Endothelial cell of umbilical vein (primary cell): ENCODE measurements at regions not wholly inside any gene's neighbourhood (a gene's known extent, or its start where the extent isn't known, plus 50 kb on each side); places are given as distances from the start of the nearest gene placed in this dataset.

Source experiments
- BruUV-seq: library from RNA; stranded (reverse); fragments of 400-500 nt; replicated peaks from 2 replicates; lab custom pipeline; 2021; lab: Mats Ljungman, UMichigan
- CTCF ChIA-PET: fragments of 300-600, 350-600 bp; sonication (Branson Sonifier 250); formaldehyde crosslinking; loops from one replicate; lab custom pipeline; 2021; ENCODE audit warnings: antibody characterized with exemption, inconsistent platforms; lab: Charles Lee
- POLR2A ChIA-PET: fragments of 300-600, 350-600 bp; sonication (Branson Sonifier 250); formaldehyde crosslinking; loops from one replicate; lab custom pipeline; 2021; ENCODE audit warnings: antibody characterized with exemption, inconsistent platforms; lab: Charles Lee
- DNase-seq: peaks from one replicate; pipeline ENCODE4 v3.0.0-alpha.2; 2011; ENCODE audit warnings: low read depth, low spot score
- FAIRE-seq: peaks from 2 replicates; lab custom pipeline; 2011; peaks lifted over from hg19 to GRCh38; lab: Jason Lieb, UNC
- H2AFZ ChIP-seq: 2 replicates; pipeline ENCODE4 v1.6.0; 2012; ENCODE audit warnings: low read depth, low read length, control low read depth, inconsistent platforms
- H3K27ac ChIP-seq: 2 replicates; pipeline ENCODE4 v1.5.1; 2011; ENCODE audit warnings: low read depth, mild to moderate bottlenecking, control low read depth, low read length, moderate library complexity; ENCODE audit not compliant: insufficient read depth
- H3K27me3 ChIP-seq, 2 experiments: 2 replicates each; pipeline versions ENCODE4 v1.6.0 to v1.6.1; 2011; ENCODE audit warnings: low read length in 2 of 2, mixed read lengths in 1 of 2; ENCODE audit not compliant: control insufficient read depth in 2 of 2, insufficient read depth in 2 of 2
- H3K36me3 ChIP-seq, 2 experiments: 2 replicates in 1 of 2; 3 replicates in 1 of 2; pipeline ENCODE4 v1.5.1; 2011; ENCODE audit warnings: low read length in 2 of 2, mild to moderate bottlenecking in 1 of 2, moderate library complexity in 1 of 2; ENCODE audit not compliant: control insufficient read depth in 2 of 2, insufficient read depth in 2 of 2; ENCODE audit errors: extremely low read depth in 1 of 2
- H3K4me1 ChIP-seq: 3 replicates; pipeline ENCODE4 v1.5.1; 2011; ENCODE audit warnings: mild to moderate bottlenecking, low read length; ENCODE audit not compliant: control insufficient read depth, insufficient read depth; ENCODE audit errors: extremely low read depth
- H3K4me2 ChIP-seq: 2 replicates; pipeline ENCODE4 v1.6.1; 2011; ENCODE audit warnings: low read length, control low read depth, mixed read lengths; ENCODE audit not compliant: insufficient read depth
- H3K4me3 ChIP-seq, 3 experiments: fragments of 200-600 bp in 1 of 3; sonication (generic), shearing (Covaris generic) in 1 of 3; replicated peaks in 1 of 3; 2 replicates each; pipeline ENCODE4 v1.5.1; 2011 to 2016; ENCODE audit warnings: control low read depth in 3 of 3, low read length in 3 of 3, mild to moderate bottlenecking in 2 of 3, inconsistent platforms in 1 of 3, low read depth in 1 of 3, moderate library complexity in 1 of 3; ENCODE audit not compliant: insufficient read depth in 1 of 3
- H3K79me2 ChIP-seq: 2 replicates; pipeline ENCODE4 v1.6.0; 2012; ENCODE audit warnings: low read length, inconsistent platforms; ENCODE audit not compliant: control insufficient read depth, insufficient read depth
- H3K9ac ChIP-seq: replicated peaks from 2 replicates; pipeline ENCODE3; 2011; ENCODE audit warnings: low read length, control low read depth; ENCODE audit not compliant: insufficient read depth; ENCODE audit errors: extremely low read depth
- H3K9me1 ChIP-seq: replicated peaks from 3 replicates; pipeline ENCODE4 v1.6.0; 2011; ENCODE audit warnings: mild to moderate bottlenecking, low read length; ENCODE audit not compliant: control insufficient read depth, insufficient read depth; ENCODE audit errors: extremely low read depth
- H3K9me3 ChIP-seq: replicated peaks from 2 replicates; pipeline ENCODE4 v1.5.1; 2012; ENCODE audit warnings: low read length, inconsistent platforms; ENCODE audit not compliant: control insufficient read depth, insufficient read depth
- H4K20me1 ChIP-seq: replicated peaks from 2 replicates; pipeline ENCODE3; 2011; ENCODE audit warnings: mild to moderate bottlenecking, low read length; ENCODE audit not compliant: control insufficient read depth, insufficient read depth; ENCODE audit errors: extremely low read depth
- CTCF ChIP-seq, 2 donors: IDR thresholded peaks; 1 replicate in 1 of 2; 2 replicates in 1 of 2; pipeline ENCODE4 v1.5.1; 2011; ENCODE audit warnings: low read length in 2 of 2, mild to moderate bottlenecking in 2 of 2, moderate library complexity in 2 of 2, control low read depth in 1 of 2, inconsistent platforms in 1 of 2, low read depth in 1 of 2; ENCODE audit not compliant: insufficient read depth in 1 of 2; ENCODE audit errors: extremely low read depth in 1 of 2
- EZH2 ChIP-seq: IDR thresholded peaks from 2 replicates; pipeline ENCODE4 v1.6.1; 2012; ENCODE audit warnings: borderline replicate concordance, low read depth, mild to moderate bottlenecking, moderate library complexity, low read length, inconsistent platforms; ENCODE audit not compliant: severe bottlenecking
- FOS ChIP-seq: IDR thresholded peaks from 2 replicates; pipeline ENCODE4 v1.6.1; 2011; ENCODE audit warnings: mild to moderate bottlenecking, low read length, moderate library complexity, borderline replicate concordance; ENCODE audit not compliant: insufficient read depth
- GATA2 ChIP-seq: IDR thresholded peaks from 2 replicates; pipeline ENCODE4 v1.7.0; 2011; ENCODE audit warnings: low read depth, mild to moderate bottlenecking, moderate library complexity, mixed read lengths, low read length; ENCODE audit not compliant: insufficient read length, insufficient read depth
- JUN ChIP-seq: IDR thresholded peaks from 2 replicates; pipeline ENCODE4 v1.6.1; 2011; ENCODE audit warnings: borderline replicate concordance, low read depth; ENCODE audit not compliant: insufficient read length, insufficient read depth
- MAX ChIP-seq: IDR thresholded peaks from 2 replicates; pipeline ENCODE4 v1.6.1; 2011; ENCODE audit not compliant: insufficient read depth, insufficient read length
- MYC ChIP-seq: IDR thresholded peaks from one replicate; pipeline ENCODE4 v1.6.1; 2011; ENCODE audit warnings: mild to moderate bottlenecking, low read depth, low read length
- POLR2A ChIP-seq: IDR thresholded peaks from 2 replicates; pipeline ENCODE4 v1.6.1; 2012; ENCODE audit warnings: low read depth, mild to moderate bottlenecking, control low read depth, low read length
- POLR2AphosphoS5 ChIP-seq: IDR thresholded peaks from 2 replicates; pipeline ENCODE4 v1.6.1; 2012; ENCODE audit warnings: low read depth, mild to moderate bottlenecking, control low read depth, low read length, moderate library complexity; ENCODE audit not compliant: insufficient read depth
- dilution Hi-C: fragments of 300-500 bp; cut with MboI; formaldehyde crosslinking; loops from one replicate; pipeline ENCODE4 v1.15.0; 2019; ENCODE audit warnings: low sequenced_read_pairs; ENCODE audit not compliant: extremely low pct_ligation_motif_present
- intact Hi-C: fragments of 100-400 bp; cut with micrococcal nuclease; formaldehyde crosslinking; loops from one replicate; pipeline ENCODE4 v1.10.0; 2022

GRCh38 chr4:186898367-186898766, 174.7 kb upstream of the FAT1 start:
- no peak overlapping the region for H3K4me3 ChIP-seq
- dilution Hi-C loops = no loop called here
- no peaks in the 10 kb centered on the region for H3K36me3 ChIP-seq
- H3K9ac ChIP-seq = no peak overlapping the region
- peaks cover 18% of the 10 kb centered on the region for H3K4me1 ChIP-seq
- FAIRE-seq = no peak
- no peak overlapping the region for H3K27ac ChIP-seq
- no peak overlapping the region for H2AFZ ChIP-seq
- ChIA-PET POLR2A (no interaction called here), CTCF (no interaction called here)
- DNase-seq = no peak
- no peak for TF ChIP-seq POLR2A
- TF ChIP-seq MYC = no peak
- TF ChIP-seq FOS = no peak
- TF ChIP-seq GATA2 = no peak
- TF ChIP-seq MAX = no peak
- no peak for TF ChIP-seq CTCF (IDR thresholded peaks at IDR 0.05; ENCODE audit: extremely low read depth in 1 of 2, insufficient read depth in 1 of 2, low read depth in 1 of 2, low read length in 2 of 2)
- no peak for TF ChIP-seq EZH2
- TF ChIP-seq POLR2AphosphoS5 = no peak
- no peak for TF ChIP-seq JUN
- BruUV-seq = no TSS peak
- H3K79me2 ChIP-seq = no peaks in the 10 kb centered on the region
- H3K9me1 ChIP-seq = no peaks in the 10 kb centered on the region
- intact Hi-C loops = no loop called here
- H3K27me3 ChIP-seq = no peaks in the 10 kb centered on the region
- H3K4me2 ChIP-seq = no peak overlapping the region
- H3K9me3 ChIP-seq = no peaks in the 10 kb centered on the region
- no peaks in the 10 kb centered on the region for H4K20me1 ChIP-seq
